GM19452 (cell line): ENCODE measurements at regions not wholly inside any gene's neighbourhood (a gene's known extent, or its start where the extent isn't known, plus 50 kb on each side); places are given as distances from the start of the nearest gene placed in this dataset.

Experiments used
- ATAC-seq: cut with Tn5 transposase; IDR thresholded peaks from one replicate; pipeline ENCODE4 v1.9.1; 2021; ENCODE audit not compliant: unreplicated experiment

- ATAC-seq = no peak
Measured at GRCh38 chr7:42457663-42458062, 220.7 kb upstream of the GLI3 start.

GRCh38 chr7:42456756-42457276, 219.8 kb upstream of the GLI3 start:
- no peak for ATAC-seq

GRCh38 chr7:42456267-42456666, 219.3 kb upstream of the GLI3 start:
- no peak for ATAC-seq

DNA sequence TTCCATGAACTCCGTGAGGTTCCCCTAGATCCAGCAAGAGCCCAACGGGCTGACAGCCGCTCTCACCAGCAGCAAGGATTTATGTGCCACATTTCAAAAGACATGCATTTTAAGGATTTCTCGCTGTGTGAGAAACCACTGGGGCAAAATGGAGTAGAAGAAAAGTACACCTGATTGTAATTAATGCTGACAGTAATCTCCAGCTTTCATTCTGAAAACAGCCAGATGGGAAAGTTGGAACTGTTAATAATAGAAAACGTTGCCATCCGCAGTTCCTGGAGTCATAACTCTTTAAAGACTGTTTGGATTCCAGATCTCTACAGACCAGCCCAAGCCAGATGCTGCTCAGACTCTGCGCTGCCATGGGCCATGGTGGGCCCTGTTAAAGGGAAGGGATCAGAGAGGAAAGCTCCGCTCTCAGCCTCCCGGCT, 216.9 kb upstream of the GLI3 start:
- ATAC-seq = no peak

DNA sequence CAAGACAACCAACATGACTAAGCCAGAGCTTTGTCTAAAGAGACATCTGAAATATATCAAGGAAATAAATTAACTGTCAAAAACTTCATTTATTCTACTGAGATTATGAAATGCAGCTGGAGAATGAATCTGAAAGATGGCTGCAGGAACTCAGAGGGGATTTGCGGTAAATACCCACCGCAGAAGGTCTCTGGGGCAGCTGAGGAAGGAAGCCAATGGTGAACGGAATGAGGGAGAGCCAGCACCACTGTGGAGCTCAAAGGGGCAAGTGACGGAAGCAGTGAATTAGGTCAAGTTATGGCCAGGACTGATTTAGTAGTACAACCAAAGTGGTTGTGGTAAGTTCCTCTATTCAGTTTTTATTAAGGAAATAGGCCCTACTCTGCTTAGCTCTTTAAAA, 215.3 kb upstream of the GLI3 start:
- no peak for ATAC-seq

DNA sequence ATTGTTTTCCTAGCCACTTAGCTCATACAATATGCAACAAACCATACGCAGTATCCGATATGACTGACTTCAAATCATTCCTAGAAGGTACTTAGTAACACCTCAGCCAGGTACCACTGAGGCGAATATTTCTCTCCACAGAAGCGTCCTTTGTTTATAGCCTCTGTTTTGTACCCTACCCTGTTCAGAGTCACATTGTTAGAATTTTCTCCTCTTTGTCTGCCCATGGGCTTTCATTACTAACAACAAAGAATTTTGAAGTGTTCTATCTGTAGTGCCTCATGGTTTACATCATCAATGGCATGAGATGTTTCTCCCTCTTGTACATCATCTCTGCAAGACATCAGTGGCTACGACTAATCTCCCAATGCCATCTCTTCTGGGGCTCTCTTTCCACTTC, 212.4 kb upstream of the GLI3 start:
- no peak for ATAC-seq

GRCh38 chr7:42448901-42449300, 211.9 kb upstream of the GLI3 start:
- no peak for ATAC-seq

DNA sequence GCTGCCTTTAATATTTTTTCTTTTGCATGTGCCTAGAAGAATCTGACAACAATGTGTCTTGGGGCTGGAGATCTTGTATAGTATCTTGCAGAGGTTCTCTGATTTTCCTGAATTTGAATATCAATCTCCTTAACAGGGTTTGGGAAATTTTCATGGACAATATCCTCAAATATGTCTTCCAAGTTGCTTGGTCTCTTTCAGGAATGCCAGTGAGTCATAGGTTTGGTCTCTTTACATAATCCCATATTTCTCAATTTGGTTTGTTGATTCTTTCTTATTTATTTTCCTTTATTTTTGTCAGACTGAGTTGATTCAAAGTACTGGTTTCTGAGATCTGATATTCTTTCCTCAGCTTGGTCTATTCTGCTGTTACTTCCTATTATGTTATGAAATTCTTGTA, 208.7 kb upstream of the GLI3 start:
- ATAC-seq = no peak

- no peak for ATAC-seq
Measured at GRCh38 chr7:42440951-42441350, 203.9 kb upstream of the GLI3 start.

DNA sequence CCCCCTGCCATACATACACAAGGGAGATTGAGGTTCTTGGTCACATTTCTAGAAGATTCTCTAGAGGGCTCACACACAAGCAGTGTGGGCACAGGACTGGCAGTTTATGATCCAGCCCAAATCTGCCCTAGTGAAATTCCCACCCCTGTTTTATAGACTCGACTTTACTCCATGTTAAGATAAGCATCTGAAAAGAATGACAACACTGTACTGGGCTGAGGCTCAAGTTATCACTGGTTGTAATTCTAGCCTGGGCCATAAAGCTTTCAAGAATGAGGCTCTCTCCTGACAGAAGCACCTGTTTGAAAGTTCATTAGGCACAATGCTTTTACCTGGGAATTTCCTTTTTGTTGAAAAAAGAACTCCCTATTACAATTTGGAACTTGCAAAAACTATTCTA, 195.6 kb upstream of the GLI3 start:
- no peak for ATAC-seq

DNA sequence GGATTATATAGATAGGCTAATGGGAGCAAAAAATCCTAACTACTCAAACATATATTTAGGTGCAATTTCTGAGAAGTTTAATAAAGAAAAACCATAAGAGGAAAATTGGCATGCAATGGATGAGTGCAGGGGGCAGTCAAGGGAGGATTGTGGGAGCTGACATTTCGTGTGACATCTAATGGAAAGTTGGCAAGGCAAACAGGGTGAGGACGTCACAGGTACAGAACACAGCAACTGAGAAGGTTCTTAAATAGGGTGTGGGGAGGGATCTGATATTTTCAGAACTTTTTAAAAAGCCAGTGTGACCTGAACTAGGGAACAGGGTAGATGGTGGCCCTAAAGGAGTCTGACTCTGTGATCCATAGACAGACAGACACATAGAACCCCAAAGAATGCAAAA, 194.9 kb upstream of the GLI3 start:
- ATAC-seq = no peak

- ATAC-seq = no peak
Measured at GRCh38 chr7:42429339-42429738, 192.3 kb upstream of the GLI3 start.

- no peak for ATAC-seq
Measured at GRCh38 chr7:42426163-42426562, 189.2 kb upstream of the GLI3 start.

DNA sequence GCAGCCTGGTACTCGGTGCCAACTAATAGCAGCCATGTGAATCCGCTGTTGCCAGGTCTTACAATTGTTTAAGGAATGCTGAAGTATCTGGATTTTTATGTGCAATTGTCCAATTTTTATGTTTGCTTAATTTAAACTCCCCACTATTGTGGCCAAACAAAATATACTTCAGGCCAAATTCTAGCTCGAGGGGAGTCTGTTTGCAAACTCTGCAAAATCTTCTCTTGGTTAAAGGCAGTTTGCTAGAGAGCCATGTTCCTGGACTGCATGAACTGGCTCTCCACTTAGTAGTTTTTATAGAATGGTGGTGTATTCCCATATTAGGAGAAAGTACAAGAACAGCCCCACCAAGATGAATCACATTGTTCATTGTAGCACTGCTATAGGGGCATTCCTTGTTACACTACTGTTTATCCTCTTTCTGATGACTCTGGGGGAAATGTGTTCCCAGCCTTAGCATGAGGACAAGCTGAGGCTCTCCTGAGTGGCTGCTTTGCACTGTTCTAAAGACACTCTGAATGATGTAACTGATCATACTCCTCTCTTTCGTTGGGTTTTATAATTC, 178.0 kb upstream of the GLI3 start:
- ATAC-seq = no peak

- ATAC-seq = no peak
Measured at GRCh38 chr7:42414028-42414427, 177.0 kb upstream of the GLI3 start.

DNA sequence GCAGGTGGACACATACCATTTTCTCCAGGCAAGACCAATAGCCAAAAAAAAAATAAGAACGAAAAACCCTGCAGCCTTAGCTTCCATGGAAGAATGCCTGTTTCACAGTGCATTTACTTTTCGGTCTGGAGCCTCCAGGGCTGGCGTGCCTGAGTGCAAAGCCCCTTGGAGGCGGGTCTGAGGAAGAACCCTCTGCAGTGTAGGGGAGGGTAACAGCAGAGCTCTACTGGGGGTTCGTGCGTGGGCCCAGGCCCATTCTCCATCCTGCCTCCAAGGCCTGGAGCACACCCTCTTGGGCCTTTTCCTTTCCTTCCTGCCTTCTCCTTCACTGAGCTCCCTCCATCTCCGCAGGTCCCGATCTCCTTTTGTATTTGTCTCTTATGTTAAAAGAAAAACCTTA, 172.3 kb upstream of the GLI3 start:
- ATAC-seq = no peak

DNA sequence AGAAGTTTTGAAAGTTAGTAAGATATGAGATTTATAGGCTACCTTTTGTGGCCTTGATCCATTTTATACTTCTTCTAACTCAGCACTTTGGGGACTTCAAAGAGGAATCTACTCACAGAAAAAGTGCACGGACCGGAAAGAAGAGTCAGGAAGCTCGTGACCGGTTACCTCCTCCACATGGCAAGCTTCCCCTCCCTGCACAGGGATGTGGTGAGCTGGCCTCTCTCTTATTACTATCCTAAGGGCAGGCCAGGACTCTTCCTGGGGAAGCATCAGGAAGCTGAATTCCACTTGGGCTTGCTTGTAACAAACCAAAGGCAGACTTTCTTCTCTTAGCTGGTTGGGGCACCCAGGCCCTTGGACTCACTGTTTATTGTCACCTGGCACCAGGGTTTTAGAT, 170.8 kb upstream of the GLI3 start:
- no peak for ATAC-seq

GRCh38 chr7:42407021-42407710, 170.2 kb upstream of the GLI3 start:
- ATAC-seq = no peak

- no peak for ATAC-seq
Measured at GRCh38 chr7:42406358-42406757, 169.3 kb upstream of the GLI3 start.

GRCh38 chr7:42405782-42406181, 168.8 kb upstream of the GLI3 start:
- no peak for ATAC-seq

GRCh38 chr7:42403831-42404230, 166.8 kb upstream of the GLI3 start:
- no peak for ATAC-seq

DNA sequence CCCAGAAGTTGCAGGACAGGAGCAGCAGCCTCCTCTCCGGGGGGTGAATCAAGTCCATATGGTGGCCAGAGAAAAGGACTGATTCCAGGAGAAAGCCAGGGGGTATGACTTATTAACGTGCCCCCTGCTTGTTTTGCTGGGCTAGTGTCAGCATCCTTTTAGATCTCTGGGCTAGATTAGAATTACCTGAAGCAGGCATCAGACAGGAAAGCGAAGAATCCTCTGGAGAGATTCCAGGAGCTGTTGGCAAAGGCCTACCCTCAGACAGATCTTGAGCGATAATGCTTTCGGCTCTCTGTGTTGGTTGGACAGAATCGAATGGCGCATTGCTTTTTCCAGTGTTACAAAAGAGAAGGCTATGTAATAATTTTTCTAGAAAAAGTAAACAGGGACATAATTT, 164.0 kb upstream of the GLI3 start:
- no peak for ATAC-seq

GRCh38 chr7:42400211-42400772, 163.3 kb upstream of the GLI3 start:
- ATAC-seq = no peak
